HPDE6-E6E7 (cell line): ENCODE measurements at regions not wholly inside any gene's neighbourhood (a gene's known extent, or its start where the extent isn't known, plus 50 kb on each side); places are given as distances from the start of the nearest gene placed in this dataset.
"Not testable (repeated sequence)": the region's sequence is repeated elsewhere in the genome, so short reads cannot be mapped to it uniquely, and the experiment has no call there.

Source experiments
- DNase-seq: peaks from one replicate; pipeline ENCODE4 v3.0.0; 2011; ENCODE audit warnings: missing footprints; ENCODE audit errors: extremely low spot score

DNA sequence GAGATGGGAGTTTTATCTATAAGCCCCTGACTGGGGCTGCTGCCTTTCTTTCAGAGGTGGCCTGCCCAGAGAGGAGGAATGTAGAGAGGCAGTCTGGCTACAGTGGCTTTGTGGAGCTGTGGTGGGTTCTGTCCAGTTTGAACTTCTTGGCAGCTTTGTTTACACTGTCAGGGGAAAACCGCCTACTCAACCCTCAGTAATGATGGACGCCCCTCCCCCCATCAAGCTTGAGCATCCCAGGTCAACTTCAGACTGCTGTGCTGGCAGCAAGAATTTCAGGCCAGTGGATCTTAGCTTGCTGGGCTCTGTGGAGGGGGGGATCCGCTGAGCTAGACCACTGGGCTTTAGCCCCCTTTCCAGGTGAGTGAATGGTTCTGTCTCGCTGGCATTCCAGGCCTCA lies 51.6 kb upstream of the THUMPD2 start:
- DNase-seq, result not testable (repeated sequence)
